Endometrium (tissue), 2 donors: ENCODE measurements at regions not wholly inside any gene's neighbourhood (a gene's known extent, or its start where the extent isn't known, plus 50 kb on each side); places are given as distances from the start of the nearest gene placed in this dataset.
"Not testable (repeated sequence)": the region's sequence is repeated elsewhere in the genome, so short reads cannot be mapped to it uniquely, and the experiment has no call there.

Experiments used
- FAIRE-seq: peaks from 2 replicates; lab custom pipeline; 2012; peaks lifted over from hg19 to GRCh38; lab: Jason Lieb, UNC
- donor health status: control.
- donor health status: control.

DNA sequence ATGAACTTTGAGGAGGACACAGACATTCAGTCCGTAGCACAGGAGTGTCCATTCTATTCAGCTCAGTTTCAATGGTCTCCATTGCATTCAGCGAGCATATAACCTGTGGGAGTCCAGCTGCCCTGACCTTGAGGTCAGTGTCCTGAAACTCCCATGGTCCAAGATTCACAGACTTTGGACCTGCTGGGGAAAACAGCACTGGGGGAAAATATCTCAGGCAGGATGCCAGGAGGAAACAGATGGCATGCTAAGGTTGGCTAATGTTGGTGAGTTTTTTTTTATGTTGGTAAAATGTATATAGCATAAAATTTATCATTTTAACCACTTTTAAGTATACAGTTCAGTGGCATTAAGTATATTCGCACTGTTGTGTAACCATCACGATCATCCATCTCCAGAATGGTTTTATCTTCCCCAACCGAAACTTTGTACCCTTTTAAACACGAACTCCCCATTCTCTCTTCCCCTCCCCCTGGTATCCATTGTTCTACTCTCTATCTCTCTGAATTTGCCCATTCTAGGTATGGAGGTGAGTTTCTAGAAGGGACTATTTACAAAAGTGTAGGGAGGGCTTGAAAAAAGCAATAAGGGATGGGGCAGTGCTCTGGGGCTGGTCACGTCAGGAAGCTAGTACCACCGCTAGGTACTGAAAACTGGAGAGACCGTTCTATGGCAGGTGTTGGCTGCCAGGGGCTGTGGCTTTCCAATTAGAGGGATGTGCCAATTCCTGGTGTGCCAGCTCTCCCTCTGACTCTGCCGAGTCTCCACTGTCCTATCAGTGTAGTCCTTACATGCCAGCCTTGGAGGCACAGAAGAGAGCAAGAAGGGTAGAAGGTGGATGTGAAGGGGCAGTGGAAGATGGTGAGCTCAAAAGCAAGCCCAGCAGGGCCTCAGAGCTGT, 85.3 kb downstream of the FOXD2 start:
- no peak for FAIRE-seq

DNA sequence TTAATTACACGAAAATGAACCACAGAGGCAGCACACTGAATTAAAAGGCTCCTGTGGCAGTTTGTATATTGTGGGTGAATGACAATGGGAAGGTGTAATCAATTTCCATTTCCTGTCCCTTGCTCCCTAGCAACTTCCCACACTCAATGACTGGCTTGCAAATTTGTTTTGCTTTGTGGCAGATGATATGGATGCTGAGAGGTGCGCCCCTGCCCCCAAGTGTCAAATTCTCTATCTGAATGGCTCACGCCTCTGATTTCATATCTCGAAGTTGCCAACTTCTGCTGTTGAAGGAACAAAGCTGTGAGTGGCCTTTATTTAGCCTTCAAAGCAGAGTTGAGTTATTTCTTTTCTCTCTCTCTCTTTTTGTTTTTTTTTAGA, 86.0 kb downstream of the FOXD2 start:
- no peak for FAIRE-seq

DNA sequence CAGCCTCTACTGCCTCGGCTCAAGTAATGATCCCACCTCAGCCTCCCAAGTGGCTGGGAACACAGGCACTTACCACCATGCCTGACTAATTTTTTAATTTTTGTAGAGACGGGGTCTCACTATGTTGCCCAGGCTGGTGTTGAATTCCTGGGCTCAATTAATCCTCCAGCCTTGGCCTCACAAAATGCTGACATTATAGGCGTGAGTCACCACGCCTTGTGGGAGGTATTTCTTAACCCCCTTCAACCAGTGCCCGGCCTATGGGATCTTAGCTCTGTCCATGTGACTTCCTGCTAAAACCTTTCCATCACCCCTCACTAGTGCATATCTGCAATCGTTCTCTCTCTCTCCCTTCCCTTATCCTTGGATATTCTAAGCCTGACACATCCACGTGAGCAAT, 86.4 kb downstream of the FOXD2 start:
- no peak for FAIRE-seq

DNA sequence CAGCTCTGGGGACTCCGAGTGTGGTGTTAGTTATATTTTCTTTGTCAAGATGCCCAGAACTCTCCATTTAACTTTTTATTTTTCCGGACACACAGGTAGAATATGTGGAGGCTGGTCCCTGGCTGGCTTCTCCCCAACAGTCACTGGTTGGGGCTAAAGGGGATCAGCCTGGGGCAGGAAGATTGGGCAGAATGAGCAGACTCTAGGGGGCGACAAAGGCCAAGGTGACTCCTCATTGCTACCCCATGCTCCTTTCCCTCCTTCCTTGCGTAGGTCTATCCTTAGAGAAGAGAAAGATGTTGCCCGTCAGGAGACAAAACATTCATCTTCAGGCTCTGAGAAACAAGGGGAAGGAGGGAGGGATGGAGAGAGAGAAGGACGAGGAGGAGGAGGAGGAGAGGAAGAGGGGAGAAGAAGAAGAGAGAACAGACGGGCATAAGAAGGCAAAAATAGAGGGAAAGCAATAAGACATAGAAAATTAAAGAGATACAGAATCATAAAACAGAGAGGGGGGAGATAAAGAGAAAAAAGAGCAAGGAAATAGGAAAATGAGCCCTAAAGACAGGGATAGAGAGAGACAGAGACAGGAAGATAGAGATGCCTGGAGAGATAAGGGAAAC, 89.9 kb downstream of the FOXD2 start:
- no peak for FAIRE-seq

DNA sequence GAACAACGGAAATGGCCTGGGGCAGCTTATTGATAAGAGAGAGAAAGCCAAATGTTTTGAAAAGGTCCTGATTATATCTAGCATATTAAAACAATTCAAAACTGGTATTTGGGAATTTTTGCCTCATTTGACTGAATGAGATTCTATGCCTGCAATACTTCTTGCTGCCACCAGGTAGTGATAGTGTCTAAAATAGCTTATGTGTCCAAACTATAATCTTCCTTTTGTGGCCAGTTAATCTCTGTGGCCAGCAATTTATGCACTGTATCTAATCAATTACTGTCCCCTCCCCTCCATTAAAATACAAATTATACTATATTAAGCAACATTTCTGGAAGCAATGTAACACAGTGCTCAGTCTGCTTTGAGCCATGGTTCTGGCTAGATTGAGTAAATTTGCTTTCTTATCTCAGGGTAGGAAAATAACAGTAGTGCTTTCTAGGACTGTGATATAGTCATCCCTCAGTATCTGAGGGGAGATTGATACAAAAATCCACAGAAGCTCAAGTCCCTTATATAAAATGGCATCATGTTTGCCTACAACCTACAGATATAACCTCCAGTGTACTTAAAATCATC, 91.8 kb downstream of the FOXD2 start:
- FAIRE-seq, result no peak

DNA sequence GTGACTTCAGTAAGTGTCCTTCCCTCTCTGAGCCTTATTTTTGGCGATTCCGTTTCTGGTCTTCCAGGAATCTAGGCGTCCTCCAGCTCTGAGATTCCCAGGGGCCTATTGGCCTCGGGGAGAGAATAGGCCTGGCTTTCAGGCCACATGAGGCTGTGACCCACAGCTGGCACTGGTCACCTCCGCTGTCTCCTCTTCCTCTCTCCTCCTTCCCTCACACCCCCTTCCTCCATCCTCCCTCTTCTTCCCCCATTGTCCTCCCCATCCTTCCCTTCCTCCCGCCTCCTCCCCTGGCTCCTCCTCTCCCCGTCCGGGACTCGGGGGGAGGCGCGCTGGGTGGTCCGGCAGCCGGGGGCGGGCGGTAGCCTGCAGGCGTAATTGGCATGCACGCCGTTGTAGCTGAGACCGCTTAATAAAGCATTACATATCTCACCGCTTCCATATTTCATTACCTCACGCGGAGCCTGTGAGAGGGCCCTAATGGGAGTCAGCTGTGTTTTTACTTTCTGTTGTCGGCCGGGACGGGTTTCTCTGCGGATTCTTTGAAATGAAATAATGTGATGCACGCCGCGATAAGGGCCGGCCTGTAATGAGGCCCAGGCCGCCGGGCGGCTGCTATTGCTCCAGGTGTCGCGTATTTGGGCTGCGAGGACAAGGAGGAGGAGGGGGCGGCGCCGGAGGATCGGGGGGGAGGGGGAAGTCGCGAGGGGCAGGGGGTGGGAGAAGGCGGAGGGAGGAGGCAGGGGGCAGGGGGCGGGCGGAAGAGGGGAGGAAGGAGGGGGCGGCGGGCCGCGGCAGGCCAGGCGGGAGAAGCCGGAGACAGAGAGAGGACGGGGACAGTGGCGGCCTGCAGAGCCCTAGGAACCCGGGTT, 95.3 kb downstream of the FOXD2 start:
- peak; percentile 88 for FAIRE-seq

DNA sequence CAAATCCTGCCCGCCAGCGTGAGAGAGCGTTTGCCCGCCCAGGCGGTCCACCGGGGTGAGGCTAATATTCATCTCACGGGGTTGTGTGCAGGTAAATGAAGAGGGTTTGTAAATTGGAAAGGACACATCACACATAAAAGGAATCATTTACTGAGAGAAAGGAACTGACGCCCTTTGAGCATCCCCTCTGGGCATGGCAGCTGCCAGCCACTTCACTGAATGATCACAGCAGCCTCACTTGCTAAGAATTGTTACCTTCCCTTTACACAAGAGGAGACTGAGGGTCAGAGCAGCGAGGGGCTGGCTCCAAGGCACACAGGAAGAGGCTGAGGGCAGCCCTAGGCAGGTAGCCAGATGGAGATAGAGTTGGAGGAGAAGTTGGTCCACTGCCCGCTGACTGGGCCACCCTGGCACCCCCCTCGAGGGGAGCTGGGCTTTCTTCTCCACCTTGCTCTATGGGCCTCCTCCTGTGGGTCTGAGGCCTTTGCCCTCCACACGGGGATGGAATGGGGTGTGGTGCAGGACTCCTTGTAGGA, 96.0 kb downstream of the FOXD2 start:
- no peak for FAIRE-seq

DNA sequence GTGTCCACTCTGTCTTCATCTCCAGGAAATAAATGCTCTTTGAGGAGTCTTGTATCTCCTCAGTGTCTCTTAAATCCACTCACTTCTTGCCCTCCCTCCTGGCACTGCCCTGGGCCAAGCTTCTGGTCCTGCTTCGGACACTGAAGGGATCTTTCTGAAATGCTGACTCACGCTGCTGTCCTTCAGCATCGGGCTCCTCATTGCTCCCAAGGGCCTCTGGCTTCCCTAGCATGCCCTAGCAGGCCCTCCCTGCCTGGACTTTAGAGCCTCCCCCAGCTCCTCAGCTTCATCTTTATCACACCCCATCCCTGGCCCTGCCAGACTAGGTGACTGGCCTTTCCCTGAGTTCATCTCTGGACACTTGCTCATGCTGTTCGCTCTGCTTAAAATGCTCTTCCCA, 96.6 kb downstream of the FOXD2 start:
- no peak for FAIRE-seq

DNA sequence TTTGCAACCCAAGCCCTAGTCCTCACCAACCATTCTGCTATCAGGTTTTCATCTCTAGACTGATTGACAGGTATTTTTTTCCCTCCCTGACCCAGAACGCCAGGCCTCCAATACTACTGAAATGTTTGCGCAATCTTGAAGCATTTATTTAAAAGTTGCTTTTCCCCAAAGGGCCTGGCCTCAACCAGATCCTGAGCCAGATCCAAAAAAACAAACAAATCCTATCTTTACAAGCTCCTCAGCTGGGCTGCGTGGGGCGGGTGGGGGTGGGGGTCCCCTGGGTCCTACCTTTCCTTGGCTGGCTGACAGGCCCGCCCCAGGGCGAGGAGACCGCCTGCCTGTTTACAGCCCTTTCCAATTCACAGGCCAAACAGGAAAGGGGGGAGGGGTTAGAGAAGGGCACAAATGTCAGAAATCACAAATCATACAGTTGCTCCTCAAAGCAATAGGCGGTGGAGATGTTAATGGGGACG, 98.8 kb downstream of the FOXD2 start:
- no peak for FAIRE-seq

DNA sequence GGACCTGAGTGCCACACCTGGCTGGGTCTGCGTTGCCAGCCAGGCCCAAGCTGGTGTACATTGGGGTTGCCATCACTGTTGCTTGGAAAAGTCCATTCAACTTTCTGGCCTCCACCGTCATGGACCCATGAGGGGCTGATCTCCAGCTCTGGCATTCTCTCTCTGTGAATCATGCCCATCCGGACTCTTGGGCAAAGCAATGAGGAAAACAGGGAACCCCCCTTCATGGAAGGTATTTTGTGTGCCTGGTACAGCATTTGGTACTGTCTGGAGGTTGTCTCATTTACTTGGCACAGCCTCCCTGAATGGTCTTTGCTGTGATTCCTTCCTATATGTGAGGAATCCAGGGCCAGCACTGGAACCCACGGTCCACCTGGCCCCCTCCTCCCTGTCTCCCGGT, 99.4 kb downstream of the FOXD2 start:
- no peak for FAIRE-seq

DNA sequence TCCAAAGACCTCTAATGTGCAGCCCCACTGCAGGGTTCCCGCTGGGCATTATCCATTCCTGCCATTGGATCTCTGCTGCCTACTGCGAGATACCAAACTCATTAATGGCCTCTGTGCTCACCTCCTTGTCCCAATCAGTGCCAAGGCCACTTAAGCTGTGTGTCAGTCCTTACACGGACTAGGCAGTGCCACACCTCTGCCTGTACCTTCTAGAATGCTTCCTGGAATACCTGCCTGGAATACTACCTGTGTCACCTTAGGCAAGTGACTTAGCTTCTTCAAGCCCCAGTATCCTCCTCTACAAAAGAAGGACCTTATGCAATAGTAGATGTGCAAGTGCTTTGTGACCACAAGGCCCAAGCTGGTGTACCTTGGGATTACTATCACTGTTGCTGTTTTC, 100.1 kb downstream of the FOXD2 start:
- no peak for FAIRE-seq

DNA sequence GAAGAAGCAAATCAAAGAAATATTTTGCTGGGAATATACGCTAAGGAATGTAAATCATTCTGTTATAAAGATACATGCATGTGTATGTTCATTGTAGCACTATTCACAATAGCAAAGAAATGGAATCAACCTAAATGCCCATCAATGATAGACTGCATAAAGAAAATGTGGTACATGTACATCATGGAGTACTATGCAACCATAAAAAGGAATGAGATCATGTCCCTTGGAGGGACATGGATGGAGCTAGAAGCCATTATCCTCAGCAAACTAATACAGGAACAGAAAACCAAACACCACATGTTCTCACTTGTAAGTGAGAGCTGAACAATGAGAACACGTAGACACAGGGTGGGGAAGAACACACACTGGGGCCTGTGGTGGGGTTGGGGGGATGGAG, 100.7 kb downstream of the FOXD2 start:
- FAIRE-seq, result not testable (repeated sequence)

DNA sequence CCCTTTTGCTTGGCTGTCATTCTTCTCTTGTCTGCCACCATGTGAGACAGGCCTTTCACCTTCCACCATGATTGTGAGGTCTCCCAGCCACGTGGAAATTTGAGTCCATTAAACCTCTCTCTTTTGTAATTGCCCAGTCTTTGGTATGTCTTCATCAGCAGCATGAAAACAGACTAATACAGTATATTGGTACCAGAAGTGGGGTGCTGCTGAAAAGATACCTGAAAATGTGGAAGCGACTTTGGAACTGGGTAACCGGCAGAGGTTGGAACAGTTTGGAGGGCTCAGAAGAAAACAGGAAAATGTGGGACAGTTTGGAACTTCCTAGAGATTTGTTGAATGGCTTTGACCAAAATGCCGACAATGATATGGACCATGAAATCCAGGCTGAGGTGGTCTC, 103.9 kb downstream of the FOXD2 start:
- not testable (repeated sequence) for FAIRE-seq

DNA sequence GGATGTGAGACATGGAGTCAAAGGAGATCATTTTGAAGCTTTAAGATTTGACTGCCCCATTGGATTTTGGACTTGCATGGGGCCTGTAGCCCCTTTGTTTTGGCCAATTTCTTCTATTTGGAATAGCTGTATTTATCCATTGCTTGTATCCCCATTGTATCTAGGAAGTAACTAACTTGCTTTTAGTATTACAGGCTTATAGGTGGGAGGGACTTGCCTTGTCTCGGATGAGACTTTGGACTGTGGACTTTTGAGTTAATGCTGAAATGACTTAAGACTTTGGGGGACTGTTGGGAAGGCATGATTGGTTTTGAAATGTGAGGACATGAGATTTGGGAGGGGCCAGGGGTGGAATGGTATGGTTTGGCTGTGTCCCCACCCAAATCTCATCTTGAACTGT, 105.2 kb downstream of the FOXD2 start:
- FAIRE-seq, result not testable (repeated sequence)

DNA sequence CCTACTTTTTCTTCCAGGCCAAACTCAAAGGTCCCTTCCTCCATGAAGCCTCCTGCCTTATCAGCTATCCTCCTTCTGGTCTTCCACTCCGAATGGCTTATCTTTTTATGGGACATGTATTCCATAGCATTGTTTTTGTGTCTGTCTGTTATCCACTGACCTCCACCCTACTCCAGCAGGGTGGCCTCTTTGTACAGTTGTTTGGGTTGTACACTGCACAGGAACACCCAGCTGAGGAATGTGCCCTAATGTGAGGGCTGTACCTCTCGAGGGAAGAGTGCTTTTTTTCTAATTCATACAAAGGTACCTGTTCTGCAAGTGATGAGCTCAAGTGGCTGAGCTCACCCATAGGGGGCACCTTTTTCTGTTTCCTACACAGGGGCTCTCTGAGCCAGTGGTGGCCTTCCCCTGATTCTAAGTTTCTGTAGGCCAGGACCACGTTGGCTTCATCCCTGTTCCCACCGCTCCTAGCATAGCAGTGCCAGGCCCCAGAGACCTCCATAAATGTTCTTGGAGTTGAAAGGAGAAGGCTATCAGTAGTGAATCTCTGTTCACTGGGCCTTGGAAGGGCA, 108.2 kb downstream of the FOXD2 start:
- FAIRE-seq, result no peak

DNA sequence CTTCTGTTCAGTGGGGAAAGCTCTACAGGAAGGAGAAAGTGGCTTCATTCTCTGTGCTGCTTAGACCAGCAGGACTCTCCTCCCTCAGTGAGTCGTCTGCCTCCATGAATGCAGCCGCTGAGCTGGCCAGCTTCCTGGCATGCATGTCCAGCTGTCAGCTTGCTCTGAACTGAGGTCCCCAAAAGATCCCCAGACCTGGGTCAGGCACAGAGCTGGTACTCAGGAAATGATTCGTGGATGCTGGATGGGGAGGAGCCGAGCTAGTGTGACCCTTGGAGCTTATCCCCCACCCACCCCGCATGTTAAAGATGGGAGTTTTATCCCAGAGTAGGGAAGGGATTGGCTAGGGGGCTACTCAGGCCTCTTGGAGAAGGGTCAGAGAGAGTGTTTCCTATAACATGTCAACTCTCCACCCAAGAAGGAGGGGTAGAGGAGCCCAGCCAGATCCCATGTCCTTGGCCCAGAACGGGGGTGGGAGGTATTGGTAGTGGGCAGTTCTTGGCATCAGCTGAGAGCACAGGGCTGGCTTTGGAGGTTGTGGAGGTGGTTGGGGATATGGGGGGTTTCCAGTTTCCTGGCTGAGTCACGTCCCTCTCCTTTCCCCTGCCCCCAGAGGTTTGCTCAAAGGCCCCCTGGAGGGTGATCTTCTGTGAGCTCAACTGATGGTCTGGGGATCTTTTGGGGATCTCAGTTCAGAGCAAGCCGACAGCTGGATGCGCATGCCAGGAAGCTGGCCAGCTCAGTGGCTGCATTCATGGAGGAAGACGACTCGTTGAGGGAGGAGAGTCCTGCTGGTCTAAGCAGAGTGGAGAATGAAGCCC, 110.1 kb downstream of the FOXD2 start:
- no peak for FAIRE-seq

DNA sequence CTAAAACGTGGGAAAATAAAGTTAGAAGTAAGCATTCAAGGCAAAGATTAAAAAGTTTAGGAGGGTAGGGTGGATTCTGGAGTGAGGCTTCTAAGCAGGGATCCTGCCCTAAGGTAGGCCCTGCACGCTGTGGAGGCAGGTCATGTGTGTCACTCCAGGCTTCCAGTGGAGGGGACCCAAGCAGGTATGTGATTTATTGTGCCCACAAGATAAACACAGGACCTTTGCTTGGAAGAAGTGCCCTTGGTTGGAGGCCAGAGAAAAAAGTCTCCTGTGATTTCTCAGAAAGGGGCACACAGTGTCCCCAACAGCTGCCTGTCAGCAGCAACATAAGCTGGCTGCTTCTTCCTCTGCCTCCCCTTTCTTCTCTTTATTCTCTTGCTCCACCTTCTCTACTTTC, 110.8 kb downstream of the FOXD2 start:
- no peak for FAIRE-seq

DNA sequence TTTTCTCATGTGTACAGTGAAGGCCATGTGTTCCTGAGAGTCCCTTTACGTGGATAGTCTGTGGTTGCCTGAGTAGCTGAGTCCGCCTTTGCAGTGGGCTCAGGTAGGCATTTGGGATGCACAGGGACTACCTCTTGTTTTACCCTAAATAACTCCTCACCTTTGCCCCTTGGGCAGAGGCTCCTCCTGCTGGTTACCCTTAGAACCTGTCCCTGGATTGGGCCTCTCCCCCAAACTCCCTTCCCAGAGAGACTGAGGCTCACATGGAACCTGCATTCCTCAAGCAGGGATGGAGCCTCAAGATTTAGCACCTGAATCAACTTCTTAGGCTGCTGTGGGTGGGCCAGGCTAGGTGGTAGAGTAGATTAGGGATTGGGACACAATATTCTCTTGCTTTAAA, 111.7 kb downstream of the FOXD2 start:
- no peak for FAIRE-seq

DNA sequence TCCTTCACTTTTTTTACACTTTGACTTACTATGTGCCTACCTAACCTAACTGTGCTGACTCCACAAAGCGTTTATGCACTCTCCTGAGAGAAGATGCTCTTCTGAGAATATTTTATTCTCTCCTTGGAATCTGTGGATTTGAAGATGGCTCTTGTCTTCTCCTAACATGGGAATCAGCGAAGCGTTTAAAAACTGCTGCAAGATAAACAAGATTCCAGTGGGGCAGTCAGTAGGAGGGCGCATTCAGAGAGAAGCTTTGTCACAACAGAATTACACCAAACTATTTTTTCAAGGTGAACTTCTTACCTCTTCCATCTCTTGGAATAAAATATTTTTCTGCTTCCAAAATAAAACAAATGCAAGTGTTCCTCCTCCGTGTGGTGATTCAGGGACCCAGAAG, 113.1 kb downstream of the FOXD2 start:
- no peak for FAIRE-seq

DNA sequence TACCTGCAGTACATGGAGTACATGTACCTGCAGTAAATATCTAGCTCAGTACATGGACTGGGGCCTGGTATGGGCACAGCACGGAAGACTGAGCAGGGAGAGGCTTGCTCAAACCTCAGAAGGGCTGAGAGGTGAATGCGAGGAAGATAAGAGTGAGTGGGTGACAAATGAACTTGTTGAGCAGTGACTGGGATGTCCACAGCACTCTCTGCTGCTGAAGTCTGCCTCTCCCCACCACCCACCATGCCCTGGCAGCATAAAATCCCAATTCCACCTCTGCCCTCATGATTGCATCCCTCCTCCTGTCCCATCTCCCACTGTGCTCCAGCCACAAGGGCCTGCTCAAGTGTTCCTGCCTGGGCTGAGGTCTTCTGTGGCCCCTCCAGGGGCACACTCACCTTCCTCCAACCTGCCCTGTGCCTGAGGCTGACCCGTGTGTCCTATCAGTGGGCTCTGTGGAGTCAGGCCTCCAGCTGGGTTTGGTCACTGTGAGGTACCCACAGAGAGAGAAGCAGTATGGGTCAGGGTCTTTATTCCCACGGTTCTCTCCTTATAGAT, 114.2 kb downstream of the FOXD2 start:
- no peak for FAIRE-seq

DNA sequence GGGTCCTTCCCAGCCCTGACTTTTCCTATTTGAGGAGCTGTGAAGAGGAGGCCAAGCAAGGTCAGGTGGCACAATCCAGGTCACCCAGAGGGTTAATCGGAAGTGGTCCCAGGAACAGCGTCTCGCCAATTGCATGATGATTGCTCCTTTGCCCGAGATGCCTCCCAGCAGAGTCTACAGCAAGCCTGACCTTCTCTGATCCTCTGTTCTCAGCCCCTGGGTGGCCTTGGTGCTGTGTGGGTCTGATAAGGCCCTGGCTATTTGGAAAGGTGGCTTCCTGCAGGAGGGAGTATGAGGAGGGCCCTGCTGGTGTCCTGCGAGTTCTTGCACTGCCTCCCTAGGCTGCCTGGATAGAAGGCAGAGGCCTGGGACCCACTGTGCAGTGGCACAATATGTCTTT, 116.2 kb downstream of the FOXD2 start:
- no peak for FAIRE-seq
